Natural killer cell treated with Interleukin-12 subunit alpha and Interleukin-12 subunit beta and Interleukin-15 and Interleukin-18, amount 100 ng/mL, for 72 hours (primary cell): ENCODE measurements at regions not wholly inside any gene's neighbourhood (a gene's known extent, or its start where the extent isn't known, plus 50 kb on each side); places are given as distances from the start of the nearest gene placed in this dataset.
"Not testable (repeated sequence)": the region's sequence is repeated elsewhere in the genome, so short reads cannot be mapped to it uniquely, and the experiment has no call there.

ENCODE experiments used
- ATAC-seq, 2 donors: fragments of 150-1000 bp; cut with Tn5 transposase in 1 of 2; sonication (Bioruptor Pico), chemical (Tn5 transposase) in 1 of 2; 2 replicates each; pipeline ENCODE4 v1.10.0; 2021
- DNase-seq: peaks from one replicate; pipeline ENCODE4 v3.0.0; 2022; ENCODE audit warnings: low spot score
- H3K27ac Mint-ChIP-seq, 2 donors: 1 replicate in 1 of 2; 2 replicates in 1 of 2; pipeline ENCODE4 v1.8.0; 2022; ENCODE audit warnings: mixed read lengths in 2 of 2, mild to moderate bottlenecking in 1 of 2, moderate library complexity in 1 of 2
- H3K27me3 Mint-ChIP-seq, 2 donors: 1 replicate in 1 of 2; 2 replicates in 1 of 2; pipeline ENCODE4 v1.8.0; 2022; ENCODE audit warnings: mixed read lengths in 2 of 2
- H3K36me3 Mint-ChIP-seq: one replicate; pipeline ENCODE4 v1.8.0; 2022; ENCODE audit warnings: mixed read lengths
- H3K4me1 Mint-ChIP-seq, 2 donors: 1 replicate in 1 of 2; 2 replicates in 1 of 2; pipeline ENCODE4 v1.8.0; 2022; ENCODE audit warnings: low read depth in 2 of 2, mixed read lengths in 2 of 2, mild to moderate bottlenecking in 1 of 2
- H3K4me3 Mint-ChIP-seq: one replicate; pipeline ENCODE4 v1.8.0; 2022; ENCODE audit warnings: mixed read lengths
- H3K9me3 Mint-ChIP-seq: 2 replicates; pipeline ENCODE4 v1.8.0; 2022; ENCODE audit warnings: mixed read lengths

DNA sequence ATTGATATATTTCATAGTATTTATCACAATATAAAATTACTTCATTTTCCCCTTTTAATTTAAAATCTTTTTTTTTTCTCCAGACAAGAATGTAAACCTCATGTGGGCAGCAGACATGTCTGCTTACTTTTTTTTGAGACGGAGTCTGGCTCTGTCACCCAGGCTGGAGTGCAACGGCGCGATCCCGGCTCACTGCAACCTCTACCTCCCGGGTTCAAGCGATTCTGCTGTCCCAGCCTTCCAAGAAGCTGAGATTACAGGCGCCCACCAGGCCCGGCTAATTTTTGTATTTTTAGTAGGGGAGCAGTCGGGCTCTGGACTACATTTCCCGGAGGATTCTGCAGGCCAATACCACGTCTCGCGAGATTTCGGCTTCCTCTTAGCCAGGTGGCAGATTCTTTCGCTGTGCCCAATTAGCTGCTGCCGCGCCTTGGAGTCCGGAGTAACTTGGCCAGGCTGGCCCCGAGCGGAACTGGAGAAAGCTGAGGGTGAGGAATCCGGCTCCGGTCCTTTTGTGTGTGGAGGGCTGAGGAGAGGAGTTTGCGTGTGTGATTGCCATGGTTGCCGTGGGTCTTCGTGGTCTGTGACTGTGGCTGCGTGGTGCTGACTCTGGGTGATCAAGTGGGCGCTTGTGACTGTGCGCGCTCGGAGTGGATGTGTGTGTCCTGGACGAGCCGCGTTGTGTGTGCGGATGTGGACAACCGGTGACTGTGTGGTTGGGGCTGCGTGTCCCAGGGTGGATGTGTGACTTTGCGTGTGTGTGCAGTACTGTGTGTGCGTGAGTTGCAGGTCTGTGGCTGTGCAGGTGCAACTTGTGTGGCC lies 313.0 kb upstream of the ZNF337 start:
- not testable (repeated sequence) for H3K36me3 Mint-ChIP-seq
- H3K4me1 Mint-ChIP-seq: peaks cover 10 to 15% of the 10 kb centered on the region in 2 donors

DNA sequence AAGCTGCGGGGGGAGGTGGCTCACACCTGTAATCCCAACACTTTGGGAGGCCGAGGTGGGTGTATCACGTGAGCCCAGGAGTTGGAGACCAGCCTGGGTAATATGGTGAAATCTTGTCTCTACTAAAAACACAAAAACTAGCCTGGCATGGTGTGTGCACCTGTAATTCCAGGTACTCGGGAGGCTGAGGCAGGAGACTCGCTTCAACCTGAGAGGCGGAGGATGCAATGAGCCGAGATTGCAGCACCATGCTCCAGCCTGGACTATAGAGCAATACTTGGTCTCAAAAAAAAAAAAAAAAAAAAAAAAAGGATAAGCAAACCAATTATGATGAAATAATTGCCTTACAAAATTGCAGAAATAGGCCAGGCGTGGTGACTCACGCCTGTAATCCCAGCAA lies 311.4 kb upstream of the ZNF337 start:
- not testable (repeated sequence) for DNase-seq, H3K4me3 Mint-ChIP-seq, H3K36me3 Mint-ChIP-seq, ATAC-seq, H3K9me3 Mint-ChIP-seq, H3K27me3 Mint-ChIP-seq
- Mint-ChIP-seq H3K4me1 (peaks cover 10 to 15% of the 10 kb centered on the region in 2 donors), H3K27ac (peak overlapping the region in 1 of 2 donors; percentile 90)

More for the DNA sequence above, 313.0 kb upstream of the ZNF337 start:
- peak; percentile 75 for DNase-seq
- H3K27me3 Mint-ChIP-seq, ATAC-seq, H3K9me3 Mint-ChIP-seq: not testable (repeated sequence)
- H3K4me3 Mint-ChIP-seq: peak overlapping the region; percentile 97
- H3K27ac Mint-ChIP-seq: peak overlapping the region; percentile 83 to 90

DNA sequence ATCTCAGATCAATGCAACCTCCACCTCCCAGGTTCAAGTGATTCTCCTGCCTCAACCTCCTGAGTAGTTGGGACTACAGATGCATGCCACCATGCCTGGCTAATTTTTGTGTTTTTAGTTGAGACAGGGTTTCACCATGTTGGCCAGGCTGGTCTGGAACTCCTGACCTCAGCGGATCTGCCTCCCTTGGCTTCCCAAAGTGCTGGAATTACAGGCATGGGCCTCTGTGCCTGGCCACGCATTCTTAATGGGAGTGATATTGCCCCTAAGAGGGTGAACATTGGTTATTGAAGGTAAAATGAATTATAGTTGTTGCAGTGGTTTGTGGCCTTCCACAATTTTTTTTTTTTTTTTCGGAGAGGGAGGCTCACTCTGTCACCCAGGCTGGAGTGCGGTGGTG lies 309.5 kb upstream of the ZNF337 start:
- H3K36me3 Mint-ChIP-seq, H3K27ac Mint-ChIP-seq, H3K4me3 Mint-ChIP-seq, H3K27me3 Mint-ChIP-seq, ATAC-seq, H3K9me3 Mint-ChIP-seq, DNase-seq: not testable (repeated sequence)
- peaks cover 10 to 15% of the 10 kb centered on the region in 2 donors for H3K4me1 Mint-ChIP-seq

DNA sequence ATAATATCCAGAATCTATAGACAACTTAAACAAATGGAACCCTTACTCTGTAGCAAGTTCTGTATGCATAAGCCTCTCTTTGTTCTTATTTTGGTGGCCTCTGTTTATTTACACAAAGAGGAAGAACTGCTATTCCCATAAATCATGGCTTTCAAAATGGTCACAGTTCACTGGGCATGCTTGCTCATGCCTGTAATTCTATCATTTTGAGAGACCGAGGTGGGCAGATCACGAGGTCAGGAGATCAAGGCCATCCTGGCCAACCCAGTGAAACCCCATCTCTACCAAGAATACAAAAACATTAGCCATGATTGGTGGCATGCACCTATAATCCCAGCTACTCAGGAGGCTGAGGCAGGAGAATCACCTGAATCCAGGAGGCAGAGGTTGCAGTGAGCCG lies 307.3 kb upstream of the ZNF337 start:
- not testable (repeated sequence) for H3K4me1 Mint-ChIP-seq, ATAC-seq, DNase-seq, H3K36me3 Mint-ChIP-seq, H3K4me3 Mint-ChIP-seq, H3K9me3 Mint-ChIP-seq, H3K27ac Mint-ChIP-seq, H3K27me3 Mint-ChIP-seq

GRCh38 chr20:25997367-25998038 lies 300.9 kb upstream of the ZNF337 start:
- not testable (repeated sequence) for H3K36me3 Mint-ChIP-seq, H3K4me1 Mint-ChIP-seq, H3K27ac Mint-ChIP-seq, H3K9me3 Mint-ChIP-seq, DNase-seq, H3K27me3 Mint-ChIP-seq, H3K4me3 Mint-ChIP-seq, ATAC-seq

DNA sequence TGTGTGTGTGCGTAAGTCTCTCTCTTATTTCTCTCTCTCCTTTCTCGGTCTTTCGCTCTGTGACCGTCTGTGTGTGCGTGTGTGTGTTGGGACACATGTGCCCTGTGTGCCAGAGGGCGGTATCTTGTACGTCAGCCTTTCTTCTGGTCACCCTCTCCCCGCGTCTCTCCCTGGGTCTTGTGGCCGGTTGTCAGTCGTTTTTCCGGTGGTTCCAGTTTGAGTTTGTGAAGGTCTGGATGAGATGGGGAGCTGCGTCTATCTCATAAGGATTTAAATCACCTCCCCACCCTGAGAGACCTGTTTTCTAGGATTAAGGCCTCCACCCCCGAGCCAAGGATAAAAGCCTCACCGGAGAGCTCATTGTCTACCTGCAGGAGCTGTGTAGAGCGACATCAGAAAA lies 295.5 kb upstream of the ZNF337 start:
- Mint-ChIP-seq H3K4me3 (no peak overlapping the region), H3K27ac (peak overlapping the region in 1 of 2 donors; percentile 52), H3K4me1 (peaks cover 10 to 17% of the 10 kb centered on the region in 2 donors), H3K36me3 (no peaks in the 10 kb centered on the region), H3K9me3 (no peaks in the 10 kb centered on the region), H3K27me3 (peaks cover 6 to 11% of the 10 kb centered on the region in 2 donors)
- ATAC-seq: no peak
- DNase-seq: no peak

GRCh38 chr20:25991756-25992130 lies 295.1 kb upstream of the ZNF337 start:
- peaks cover 6 to 11% of the 10 kb centered on the region in 2 donors for H3K27me3 Mint-ChIP-seq
- no peak for DNase-seq
- H3K4me3 Mint-ChIP-seq: no peak overlapping the region
- no peak overlapping the region for H3K27ac Mint-ChIP-seq
- no peak for ATAC-seq
- H3K4me1 Mint-ChIP-seq: peaks cover 11 to 19% of the 10 kb centered on the region in 2 donors
- no peaks in the 10 kb centered on the region for H3K9me3 Mint-ChIP-seq
- H3K36me3 Mint-ChIP-seq: no peaks in the 10 kb centered on the region

DNA sequence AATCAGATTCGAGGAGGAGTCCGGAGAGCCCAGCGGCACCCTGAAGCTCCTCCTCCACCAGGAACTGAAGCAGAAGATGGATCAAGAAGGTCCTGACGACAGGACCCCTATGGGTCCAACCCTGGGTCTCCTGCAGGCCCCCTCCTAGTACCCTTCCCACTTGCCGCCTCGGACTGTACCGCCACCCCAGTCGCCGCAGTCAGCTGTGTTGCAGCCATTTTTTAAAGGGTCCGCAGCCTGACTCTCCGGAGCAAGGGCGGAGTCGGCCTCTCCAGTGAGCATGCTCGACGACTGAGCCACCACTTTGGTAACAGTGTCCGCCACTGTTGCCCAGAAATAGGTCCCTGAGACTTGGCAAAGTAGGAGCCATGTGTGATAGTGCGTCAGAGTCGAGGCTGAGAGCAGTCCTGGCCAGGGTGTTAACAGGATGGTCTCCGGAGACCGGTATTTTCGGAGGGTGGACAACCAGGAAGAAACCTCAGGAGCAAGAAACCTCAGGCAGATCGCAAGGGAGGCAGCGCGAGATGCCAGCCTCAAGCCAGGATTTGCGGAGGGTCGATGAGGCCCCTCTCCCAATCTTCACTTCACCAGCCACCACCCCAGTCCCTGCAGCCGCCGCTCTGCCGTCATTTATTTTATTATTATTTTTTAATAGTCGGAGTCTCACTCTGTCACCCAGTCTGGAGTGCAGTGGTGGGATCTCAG lies 294.6 kb upstream of the ZNF337 start:
- ATAC-seq: no peak
- no peak for DNase-seq
- Mint-ChIP-seq H3K36me3 (no peaks in the 10 kb centered on the region), H3K4me1 (peaks cover 16 to 24% of the 10 kb centered on the region in 2 donors), H3K9me3 (no peaks in the 10 kb centered on the region), H3K27me3 (peaks cover 6 to 11% of the 10 kb centered on the region in 2 donors), H3K4me3 (no peak overlapping the region), H3K27ac (no peak overlapping the region)

- not testable (repeated sequence) for H3K9me3 Mint-ChIP-seq, H3K36me3 Mint-ChIP-seq
- peaks cover 6 to 11% of the 10 kb centered on the region in 2 donors for H3K27me3 Mint-ChIP-seq
Observed at GRCh38 chr20:25989686-25990085, 293.0 kb upstream of the ZNF337 start.

GRCh38 chr20:25989196-25989595 lies 292.5 kb upstream of the ZNF337 start:
- DNase-seq (no peak), ATAC-seq (no peak)
- no peaks in the 10 kb centered on the region for H3K36me3 Mint-ChIP-seq
- peaks cover 26 to 34% of the 10 kb centered on the region in 2 donors for H3K4me1 Mint-ChIP-seq
- no peak overlapping the region for H3K4me3 Mint-ChIP-seq
- no peak overlapping the region for H3K27ac Mint-ChIP-seq
- H3K27me3 Mint-ChIP-seq: peaks cover 6 to 11% of the 10 kb centered on the region in 2 donors
- H3K9me3 Mint-ChIP-seq: no peaks in the 10 kb centered on the region

More at GRCh38 chr20:25989686-25990085, 293.0 kb upstream of the ZNF337 start:
- not testable (repeated sequence) for H3K4me3 Mint-ChIP-seq, DNase-seq, ATAC-seq, H3K27ac Mint-ChIP-seq
- H3K4me1 Mint-ChIP-seq: peaks cover 26 to 30% of the 10 kb centered on the region in 2 donors

DNA sequence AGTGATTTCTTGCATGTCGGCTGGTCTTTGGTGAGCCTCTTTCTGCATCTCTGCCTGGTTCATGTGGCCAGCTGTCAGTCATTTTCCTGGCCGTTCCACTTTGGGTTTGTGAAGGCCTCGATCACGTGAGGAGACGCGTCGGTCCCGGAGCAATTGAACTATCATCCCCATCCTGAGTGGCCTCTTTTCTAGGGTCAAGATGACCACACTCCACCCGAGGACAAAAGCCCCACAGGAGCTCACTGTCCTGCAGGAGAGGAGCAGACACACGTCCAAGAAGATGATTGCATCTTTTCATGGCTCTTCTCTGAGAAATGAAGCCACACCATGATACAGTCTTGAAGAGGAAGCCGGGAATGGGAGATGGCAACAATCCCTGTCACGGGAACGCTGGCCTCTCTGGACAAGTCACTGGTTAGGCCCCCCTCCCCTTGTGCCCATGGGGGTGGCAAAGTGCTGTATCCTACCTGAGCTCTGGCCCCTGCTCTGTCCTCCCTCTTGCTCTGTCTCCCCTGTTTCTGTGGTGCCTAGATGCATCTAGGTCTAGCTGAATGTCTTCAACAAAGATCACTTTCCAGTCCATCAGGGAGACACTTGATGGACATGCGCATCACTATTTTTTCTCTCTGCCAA lies 291.4 kb upstream of the ZNF337 start:
- not testable (repeated sequence) for DNase-seq, H3K36me3 Mint-ChIP-seq, H3K9me3 Mint-ChIP-seq, ATAC-seq
- peaks cover 32 to 41% of the 10 kb centered on the region in 2 donors for H3K4me1 Mint-ChIP-seq
- H3K27me3 Mint-ChIP-seq: peaks cover 6 to 11% of the 10 kb centered on the region in 2 donors
- H3K4me3 Mint-ChIP-seq: peak overlapping the region; percentile 60
- peak overlapping the region; percentile 2 to 32 for H3K27ac Mint-ChIP-seq

GRCh38 chr20:25987073-25987927 lies 290.6 kb upstream of the ZNF337 start:
- H3K27me3 Mint-ChIP-seq: peaks cover 6 to 11% of the 10 kb centered on the region in 2 donors
- H3K4me3 Mint-ChIP-seq: peak overlapping the region; percentile 60
- DNase-seq (peak; percentile 86), ATAC-seq (peak in 1 of 2 donors; percentile 76)
- H3K9me3 Mint-ChIP-seq: no peaks in the 10 kb centered on the region
- peaks cover 39 to 48% of the 10 kb centered on the region in 2 donors for H3K4me1 Mint-ChIP-seq
- no peaks in the 10 kb centered on the region for H3K36me3 Mint-ChIP-seq
- H3K27ac Mint-ChIP-seq: peak overlapping the region; percentile 32 to 58

DNA sequence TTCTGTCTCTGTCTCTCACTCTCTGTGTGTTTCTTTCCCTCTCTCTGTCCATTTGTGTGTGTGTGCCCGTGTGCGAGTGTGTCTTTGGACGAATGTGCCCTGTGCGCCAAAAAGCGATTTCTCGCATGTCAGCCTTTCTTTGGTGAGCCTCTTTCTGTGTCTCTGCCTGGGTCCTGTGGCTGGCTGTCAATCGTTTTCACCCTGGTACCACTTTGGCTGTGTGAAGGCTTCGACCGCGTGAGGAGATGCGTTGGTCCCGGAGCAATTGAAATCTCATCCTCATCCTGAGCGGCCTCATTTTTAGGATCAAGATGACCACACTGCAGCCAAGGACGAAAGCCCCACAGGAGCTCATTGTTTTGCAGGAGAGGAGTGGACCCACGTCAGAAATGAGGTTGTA lies 288.9 kb upstream of the ZNF337 start:
- no peak for DNase-seq
- H3K9me3 Mint-ChIP-seq: no peaks in the 10 kb centered on the region
- peak overlapping the region; percentile 64 for H3K4me3 Mint-ChIP-seq
- H3K4me1 Mint-ChIP-seq: peaks cover 41 to 54% of the 10 kb centered on the region in 2 donors
- ATAC-seq: no peak
- peaks cover 3 to 6% of the 10 kb centered on the region in 2 donors for H3K27me3 Mint-ChIP-seq
- peak overlapping the region; percentile 21 to 58 for H3K27ac Mint-ChIP-seq
- no peaks in the 10 kb centered on the region for H3K36me3 Mint-ChIP-seq
